SH-SY5Y (cell line): ENCODE measurements at regions not wholly inside any gene's neighbourhood (a gene's known extent, or its start where the extent isn't known, plus 50 kb on each side); places are given as distances from the start of the nearest gene placed in this dataset.

Source experiments
- GATA2 ChIP-seq: IDR thresholded peaks from 2 replicates; pipeline ENCODE4 v1.6.1; 2011; ENCODE audit warnings: mild to moderate bottlenecking, low read depth, low read length
- GATA3 ChIP-seq: IDR thresholded peaks from 2 replicates; pipeline ENCODE4 v1.6.1; 2011; ENCODE audit warnings: low read depth, mild to moderate bottlenecking, low read length, moderate library complexity

DNA sequence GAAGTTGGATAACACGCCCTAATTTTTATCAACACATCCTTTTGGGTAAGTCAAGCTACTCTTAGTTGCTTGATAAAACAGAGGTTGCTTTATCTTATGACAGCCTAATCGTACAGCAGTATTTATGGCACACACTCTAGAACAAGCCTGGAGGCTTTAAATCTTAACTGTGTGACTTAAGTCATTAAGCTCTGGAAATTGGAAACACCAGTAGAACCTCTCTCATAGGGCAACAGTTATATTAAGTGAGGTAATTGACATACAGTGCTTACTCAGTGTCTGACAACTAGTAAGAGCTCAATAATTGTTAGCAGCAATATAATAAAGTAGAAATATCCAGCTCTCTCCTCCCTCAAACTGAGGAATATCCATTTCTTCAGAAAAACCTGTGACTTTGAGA, 808.9 kb upstream of the WWC1 start:
- TF ChIP-seq GATA2, result no peak
- no peak for TF ChIP-seq GATA3

DNA sequence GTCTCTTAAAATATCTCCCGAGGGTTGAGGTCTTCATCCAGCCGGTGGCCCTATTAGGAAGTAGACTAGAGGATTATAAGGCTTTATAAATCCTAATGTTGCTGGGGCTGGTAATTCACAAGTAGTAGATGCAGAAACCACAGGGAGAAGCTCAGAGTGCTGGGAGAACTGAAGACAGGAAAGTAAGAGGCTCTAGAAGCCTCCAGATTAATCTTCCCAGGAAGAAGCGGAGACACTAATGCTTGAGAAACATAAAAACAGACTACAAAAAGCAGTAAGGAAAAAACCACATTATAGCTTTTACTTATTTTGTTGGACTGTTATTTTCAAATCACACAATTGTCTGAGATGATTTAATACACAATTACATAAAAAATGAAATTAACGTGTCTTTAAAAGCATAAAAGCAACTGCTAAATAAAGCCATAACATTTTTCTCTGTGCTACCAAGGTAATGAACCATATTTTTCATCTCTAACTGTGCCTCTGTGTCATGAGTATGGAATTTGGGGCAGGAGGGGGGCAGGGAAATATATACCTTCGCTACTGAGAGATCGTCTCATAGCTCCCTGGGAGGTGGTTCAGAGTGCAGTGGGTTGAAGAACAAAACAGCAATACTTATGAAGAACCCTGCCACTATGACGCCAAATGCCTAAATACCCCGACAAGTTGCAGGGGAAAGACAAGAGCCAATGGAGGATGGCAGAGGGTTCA, 806.2 kb upstream of the WWC1 start:
- TF ChIP-seq GATA2 (no peak), GATA3 (no peak)

DNA sequence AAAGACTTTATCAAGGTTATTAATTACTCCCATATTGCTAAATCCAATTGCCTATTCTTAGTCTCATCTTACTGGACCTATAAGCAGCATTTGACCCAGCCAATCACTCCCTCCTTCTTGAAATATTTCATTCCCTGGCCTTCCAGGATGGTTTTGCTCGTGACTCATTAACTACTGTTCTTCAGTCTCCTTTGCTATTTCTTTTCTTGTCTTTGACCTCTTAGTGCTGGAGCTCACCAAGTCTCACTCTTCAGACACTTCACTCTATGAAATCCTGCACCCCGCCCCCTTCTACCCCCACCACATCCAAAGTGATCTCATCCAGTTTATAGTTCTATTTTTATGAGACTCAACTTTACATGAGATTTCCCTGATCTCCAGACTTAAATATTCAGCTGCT, 803.1 kb upstream of the WWC1 start:
- TF ChIP-seq GATA3, result no peak
- no peak for TF ChIP-seq GATA2

DNA sequence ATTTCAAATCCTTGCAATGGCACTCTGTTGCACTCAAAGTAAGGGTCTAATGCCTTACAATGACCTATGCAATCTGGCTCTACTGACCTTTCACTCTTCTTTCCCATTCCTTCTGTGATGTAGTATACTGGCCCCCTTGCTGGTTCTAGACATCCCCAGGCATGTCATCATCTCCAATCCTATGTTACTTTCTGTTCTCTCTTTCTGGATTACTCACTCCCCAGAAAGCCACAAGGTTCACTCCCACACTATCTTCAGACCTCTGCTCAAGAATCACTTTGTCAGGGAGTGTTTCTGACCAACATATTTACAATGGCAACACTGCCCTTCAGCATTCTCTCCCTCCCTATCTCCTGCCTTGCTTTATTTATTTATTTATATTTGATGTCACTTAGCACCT, 802.2 kb upstream of the WWC1 start:
- TF ChIP-seq GATA3 (no peak), GATA2 (no peak)

DNA sequence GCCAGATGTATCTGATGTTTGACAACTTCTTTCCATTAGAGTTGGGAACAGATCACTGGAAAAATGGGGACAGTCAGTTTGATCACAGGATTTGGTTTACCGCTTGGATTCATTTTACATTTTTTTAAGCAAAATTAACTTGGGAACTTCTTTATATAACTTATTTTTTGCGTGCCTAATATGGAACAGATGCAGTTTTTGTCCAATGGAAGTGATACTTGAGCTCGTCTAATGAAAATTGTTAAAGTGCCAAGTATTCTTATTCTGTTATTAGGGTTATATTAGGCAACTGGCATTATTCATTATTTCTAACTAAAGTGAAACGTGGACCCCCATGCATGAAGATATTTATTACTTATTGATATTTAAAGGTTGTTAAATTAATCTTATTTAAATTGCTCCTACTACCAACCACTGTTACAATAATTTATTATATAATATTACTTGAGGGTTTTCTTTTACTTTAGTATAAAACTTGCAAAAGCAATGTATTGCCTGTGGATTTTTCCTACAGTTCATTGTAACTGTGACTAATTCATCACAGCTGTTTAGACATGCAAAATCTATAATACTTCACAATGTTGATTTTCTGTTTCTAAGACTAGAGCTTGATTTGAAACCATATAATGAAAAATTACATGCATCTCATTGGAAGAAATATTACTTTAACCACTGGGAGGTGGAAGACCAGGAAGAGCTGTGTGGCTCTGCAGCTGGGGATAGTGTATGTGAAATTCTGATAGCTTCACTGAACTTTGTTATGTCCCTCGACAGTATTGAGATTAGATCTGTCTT, 787.3 kb upstream of the WWC1 start:
- no peak for TF ChIP-seq GATA3
- no peak for TF ChIP-seq GATA2

DNA sequence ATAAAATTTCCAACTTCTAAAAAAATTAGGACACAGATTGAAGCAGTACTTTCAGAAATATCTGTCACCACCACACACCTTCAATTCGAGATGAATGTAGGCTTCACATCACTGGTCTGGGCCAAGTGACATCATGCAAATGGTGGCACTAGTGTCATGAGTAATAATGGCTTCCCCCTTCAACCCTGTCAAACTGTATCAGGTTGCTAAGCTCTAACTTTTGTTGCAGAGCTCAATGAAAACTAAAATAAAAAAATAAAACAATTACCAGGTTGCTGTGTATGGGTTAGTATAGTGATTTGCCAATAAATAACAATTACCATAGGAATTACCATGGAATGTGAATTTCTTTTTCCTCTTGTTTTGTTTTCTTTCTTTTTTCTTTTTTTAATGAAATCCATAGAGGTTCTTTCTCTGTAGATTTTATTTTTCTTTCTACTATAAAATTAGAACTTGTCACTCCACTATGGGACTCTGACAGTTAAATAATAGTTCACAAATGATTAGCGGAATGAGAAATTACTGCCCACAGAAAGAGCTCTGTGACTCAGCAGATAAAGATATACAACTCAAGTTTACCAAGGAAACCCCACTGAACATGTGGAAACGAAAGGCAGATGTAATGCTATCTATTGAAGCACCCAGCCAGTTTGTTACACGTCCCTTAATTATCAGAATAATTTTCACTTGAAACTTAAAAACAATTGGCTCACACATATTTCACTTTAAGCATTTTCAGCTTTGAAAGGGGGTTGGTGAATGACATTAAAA, 783.8 kb upstream of the WWC1 start:
- TF ChIP-seq GATA2 (no peak), GATA3 (no peak)

DNA sequence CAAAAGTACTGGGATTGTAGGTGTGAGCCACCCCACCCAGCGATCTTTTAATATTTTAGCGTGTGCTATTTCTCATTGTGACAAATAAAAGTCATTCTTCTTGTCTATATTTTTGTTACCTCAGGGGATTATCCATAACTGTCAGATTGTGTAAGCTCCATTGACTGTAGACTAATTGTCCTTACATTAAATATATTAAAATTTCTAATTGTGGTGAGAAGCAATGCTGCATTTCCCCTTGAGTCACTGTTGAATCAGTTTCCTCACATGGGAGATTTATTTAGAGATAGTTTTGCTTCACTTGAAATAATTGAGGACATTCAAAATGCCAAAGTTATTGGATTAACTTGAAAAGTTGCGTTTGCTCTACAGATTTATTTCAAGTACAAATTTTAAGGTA, 782.4 kb upstream of the WWC1 start:
- TF ChIP-seq GATA3 (no peak), GATA2 (no peak)

DNA sequence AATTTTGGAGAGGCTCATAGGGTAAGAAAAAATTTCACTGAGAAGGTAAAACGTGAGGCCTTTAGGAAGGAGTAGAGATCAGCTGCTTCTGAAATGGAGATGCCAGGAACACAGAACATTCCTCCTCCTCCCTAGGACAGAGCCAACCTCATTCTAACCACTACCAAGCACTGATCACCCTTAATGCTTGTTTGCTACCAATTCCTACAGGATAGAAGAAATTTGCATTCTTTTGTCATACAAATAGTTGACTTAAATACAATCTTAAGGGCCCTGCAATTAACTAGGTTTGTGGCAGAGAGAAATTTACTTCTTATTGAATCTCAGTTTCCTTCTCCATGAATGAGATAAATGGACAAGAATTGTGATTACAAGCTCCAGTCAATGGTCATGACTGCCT, 780.2 kb upstream of the WWC1 start:
- TF ChIP-seq GATA2 (no peak), GATA3 (no peak)

DNA sequence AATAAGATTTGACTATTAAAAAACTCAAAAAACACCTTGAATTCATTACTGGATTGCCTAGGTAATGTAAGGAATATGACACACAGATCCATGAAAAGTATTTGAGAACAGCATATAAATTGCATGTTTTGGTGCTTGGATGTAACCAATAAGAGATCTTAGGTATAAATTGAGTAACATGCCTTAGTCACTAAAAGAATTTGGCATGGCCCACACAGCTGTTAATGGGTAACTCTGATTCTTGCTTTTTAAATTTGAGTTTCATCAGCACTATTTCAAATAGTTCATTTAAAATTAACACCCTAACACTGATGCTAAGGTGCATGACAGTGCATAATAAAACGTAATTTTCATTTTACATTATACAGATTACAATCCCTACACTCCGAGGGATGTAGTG, 779.3 kb upstream of the WWC1 start:
- TF ChIP-seq GATA3, result no peak

DNA sequence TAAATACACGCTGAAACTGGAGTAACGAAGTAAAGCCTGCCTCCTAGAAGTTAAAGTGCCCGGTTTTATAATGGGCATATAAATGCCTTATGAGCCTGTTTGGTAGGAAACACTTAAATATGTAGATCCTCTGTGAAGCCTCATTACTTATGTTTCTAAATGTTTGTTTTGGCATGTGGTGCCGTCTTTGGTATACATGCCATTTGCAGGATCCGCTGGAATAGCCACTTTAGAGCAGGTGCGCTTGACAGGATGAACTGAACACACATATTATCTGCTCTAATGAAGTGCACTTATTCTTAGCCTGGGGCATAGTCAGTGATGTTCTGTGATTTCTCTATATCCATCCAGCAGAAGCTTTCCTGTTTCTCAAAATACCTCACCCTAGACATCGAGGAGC, 778.1 kb upstream of the WWC1 start:
- TF ChIP-seq GATA3 (no peak), GATA2 (no peak)

DNA sequence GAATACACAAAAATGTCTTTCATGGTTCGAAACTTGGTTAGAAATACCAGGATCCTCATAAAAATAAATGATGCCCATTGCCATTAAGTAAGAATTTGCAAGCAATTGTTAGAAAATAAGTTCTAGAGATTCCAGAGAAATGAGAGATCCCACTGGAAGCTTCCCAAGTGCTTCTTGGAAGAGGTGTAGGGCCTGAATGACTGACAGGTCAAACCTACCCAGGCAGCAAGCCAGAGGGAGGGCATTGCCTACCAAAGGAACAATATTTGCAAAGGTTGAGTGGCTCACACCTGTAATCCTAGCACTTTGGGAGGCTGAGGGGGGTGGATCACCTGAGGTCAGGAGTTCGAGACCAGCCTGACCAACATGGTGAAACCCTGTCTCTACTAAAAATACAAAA, 777.0 kb upstream of the WWC1 start:
- TF ChIP-seq GATA3 (no peak), GATA2 (no peak)

DNA sequence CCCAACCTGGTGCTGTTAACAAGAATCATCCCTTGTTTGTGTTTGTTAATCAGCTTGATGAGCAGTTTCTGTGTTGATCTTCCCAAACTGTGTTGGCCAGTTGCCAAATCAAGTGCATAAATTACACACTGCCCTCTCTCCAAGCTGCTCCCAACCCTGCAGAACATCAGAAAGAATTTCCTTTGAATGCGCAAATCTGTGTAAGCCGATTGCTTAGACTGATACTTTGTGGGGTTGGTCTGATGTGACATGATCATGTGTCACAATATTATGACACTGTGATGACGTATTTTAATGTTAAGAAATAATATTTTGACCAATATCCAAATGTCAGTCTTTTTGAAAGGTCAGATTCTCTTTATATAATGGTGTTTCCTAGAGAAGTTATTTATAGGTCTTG, 766.4 kb upstream of the WWC1 start:
- TF ChIP-seq GATA2 (no peak), GATA3 (no peak)

DNA sequence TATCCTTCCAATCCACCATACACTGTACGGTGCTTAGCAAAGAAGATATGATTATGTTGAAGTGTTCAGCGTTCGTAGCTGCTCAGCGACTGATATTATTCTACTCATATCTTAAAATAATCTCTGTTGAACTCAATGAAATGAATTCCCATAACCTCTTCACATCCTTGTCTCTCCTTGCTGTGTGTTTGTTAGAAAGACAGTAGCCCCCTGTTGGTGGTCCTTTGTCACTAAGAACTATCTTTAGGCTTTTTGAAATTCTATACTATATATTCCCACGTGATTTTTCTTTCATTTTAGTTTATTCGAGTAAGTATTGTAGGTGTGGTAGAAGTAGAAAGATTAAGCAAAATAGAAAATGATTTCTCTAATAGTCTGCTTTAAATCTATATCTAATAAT, 762.8 kb upstream of the WWC1 start:
- TF ChIP-seq GATA2, result no peak
- TF ChIP-seq GATA3, result no peak

DNA sequence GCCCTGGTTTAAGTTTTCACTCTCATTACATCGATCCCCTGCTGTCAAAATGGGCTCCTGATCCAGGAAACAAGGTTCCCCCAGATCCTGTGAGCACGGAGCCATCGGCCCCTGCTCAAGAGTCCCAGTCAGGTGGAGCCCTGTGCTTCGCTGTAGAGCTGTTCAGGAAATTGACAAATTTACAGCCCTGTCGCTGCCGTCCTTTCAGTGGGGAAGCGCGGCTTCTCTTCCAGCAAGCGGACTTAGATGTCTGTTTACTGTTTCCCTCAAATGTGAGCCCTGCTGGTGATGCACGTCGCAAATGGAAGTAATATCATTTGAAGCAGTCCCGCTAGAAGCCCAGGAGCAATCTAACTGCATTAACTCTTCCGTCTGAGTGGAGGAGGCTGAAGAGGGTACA, 760.9 kb upstream of the WWC1 start:
- TF ChIP-seq GATA2 (no peak), GATA3 (no peak)
